Left cardiac atrium (tissue), 4 donors: ENCODE measurements at regions not wholly inside any gene's neighbourhood (a gene's known extent, or its start where the extent isn't known, plus 50 kb on each side); places are given as distances from the start of the nearest gene placed in this dataset.
A peak's percentile ranks its signal among the peaks of the same experiment; 100 is the strongest.

ENCODE experiments used
- ATAC-seq, 2 donors: fragments of 200-7000 bp; cut with Tn5 transposase; one replicate each; pipeline ENCODE4 v1.9.1; 2020; ENCODE audit warnings: mild to moderate bottlenecking in 2 of 2, moderate library complexity in 2 of 2
- DNase-seq: peaks from one replicate; pipeline ENCODE4 v3.0.0-alpha.2; 2020
- intact Hi-C, 2 donors: fragments of 100-400 bp; cut with DNase I; formaldehyde crosslinking; loops; one replicate each; pipeline versions ENCODE4 v1.14.1 to v1.15.1; 2022 to 2023
- donor health status: DM: no; HTN: yes; CAD: no.
- donor health status: DM: no; HTN: yes; CAD: no; lungs with severe emphysema.
- donor health status: DM: yes; HTN: yes; CAD: no.
- donor health status: Dilated cardiomyopathy.

- intact Hi-C loops = no loop called here
- ATAC-seq = no peak
- DNase-seq = no peak
Measured at GRCh38 chr18:24704946-24705630, 244.7 kb downstream of the HRH4 start.

DNA sequence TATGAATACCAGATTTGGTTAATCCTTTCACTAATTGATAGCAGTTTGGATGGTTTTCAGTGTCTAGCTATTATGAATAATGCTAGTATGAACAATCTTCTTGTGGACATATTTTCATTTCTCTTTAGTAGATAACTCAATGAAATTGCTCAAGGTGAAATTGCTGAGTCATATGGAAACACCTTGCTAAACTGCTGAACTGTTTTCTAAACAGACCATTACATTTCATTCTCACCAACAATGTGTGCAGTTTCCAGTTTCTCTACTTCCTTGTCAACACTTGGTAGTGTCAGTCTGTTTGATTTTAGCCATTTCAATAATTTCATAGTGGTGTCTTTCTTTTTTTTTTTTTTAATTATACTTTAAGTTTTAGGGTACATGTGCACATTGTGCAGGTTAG, 250.0 kb downstream of the HRH4 start:
- ATAC-seq (no peak), DNase-seq (no peak)
- intact Hi-C loops = no loop called here

GRCh38 chr18:24719791-24720190, 259.4 kb downstream of the HRH4 start:
- ATAC-seq = no peak
- intact Hi-C loops = loop anchor here in 1 of 2 donors (10.0 kb wide), 1 partner anchor 235 kb away; no protein-coding TSS in a partner anchor
- DNase-seq = no peak

DNA sequence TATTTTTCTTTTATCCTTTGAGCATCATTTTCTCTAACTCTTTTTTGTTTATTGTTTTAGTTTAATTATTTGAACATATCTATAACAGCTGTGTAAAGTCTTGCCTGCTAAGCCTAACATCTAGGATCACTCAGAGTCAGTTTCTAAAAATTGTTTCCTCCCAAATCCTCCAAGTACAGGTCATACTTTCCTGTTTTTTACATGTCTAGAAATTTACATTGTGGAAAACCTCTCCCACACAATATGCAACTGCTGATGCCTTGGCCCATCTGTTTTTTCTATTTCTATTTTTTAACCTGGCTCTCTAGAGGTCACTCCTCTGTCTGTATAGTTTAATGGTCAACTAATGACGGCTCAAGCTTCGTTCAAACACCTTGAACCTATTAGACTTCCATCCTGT, 261.0 kb downstream of the HRH4 start:
- DNase-seq (no peak), ATAC-seq (no peak)
- intact Hi-C loops = loop anchor here in 1 of 2 donors (10.0 kb wide), 1 partner anchor 237 kb away; no protein-coding TSS in a partner anchor

DNA sequence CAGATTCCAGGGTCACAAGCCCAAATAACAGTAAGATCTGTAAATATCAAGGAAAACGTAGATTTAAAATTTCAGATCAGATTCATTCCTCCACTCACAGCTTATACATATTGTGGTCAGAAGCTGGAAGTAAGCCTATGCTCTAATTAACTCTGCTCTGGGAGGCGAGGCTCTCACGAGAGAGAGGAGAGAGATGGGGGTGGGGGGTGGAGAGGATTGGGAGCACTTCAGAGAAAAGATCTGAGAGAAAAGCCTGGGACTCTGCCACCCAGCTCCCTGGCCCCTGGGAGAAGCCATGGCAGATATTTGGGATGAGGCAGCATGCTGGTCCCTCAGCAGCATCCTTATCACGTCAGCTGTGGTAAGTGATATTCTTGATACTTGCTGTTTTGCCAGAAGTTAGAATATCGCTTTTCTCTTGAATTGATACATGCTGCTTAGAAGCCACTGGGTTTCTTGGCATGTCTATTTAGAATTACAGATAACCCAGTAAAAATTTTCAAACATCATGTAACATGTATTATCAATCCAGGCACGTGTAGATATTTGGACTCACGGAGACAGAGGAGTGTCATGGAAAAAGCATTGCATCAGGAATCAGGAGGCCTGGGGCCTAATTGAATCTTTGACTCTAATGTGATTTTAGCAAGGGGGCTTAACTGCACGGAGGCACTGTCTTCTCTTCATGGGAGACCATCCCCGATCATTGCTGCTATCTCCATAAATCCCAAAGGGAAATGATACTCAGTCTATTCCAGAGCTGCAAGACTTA, 265.4 kb downstream of the HRH4 start:
- ATAC-seq = no peak
- intact Hi-C loops = loop anchor here (1.0 to 10.0 kb wide), 5 partner anchors 126 to 241 kb away; no protein-coding TSS in a partner anchor
- DNase-seq = no peak

GRCh38 chr18:24726727-24727492, 266.5 kb downstream of the HRH4 start:
- DNase-seq = peak; percentile 68
- intact Hi-C loops = loop anchor here (1.0 to 10.0 kb wide), 5 partner anchors 127 to 242 kb away; no protein-coding TSS in a partner anchor
- ATAC-seq = peak; percentile 70 to 79

DNA sequence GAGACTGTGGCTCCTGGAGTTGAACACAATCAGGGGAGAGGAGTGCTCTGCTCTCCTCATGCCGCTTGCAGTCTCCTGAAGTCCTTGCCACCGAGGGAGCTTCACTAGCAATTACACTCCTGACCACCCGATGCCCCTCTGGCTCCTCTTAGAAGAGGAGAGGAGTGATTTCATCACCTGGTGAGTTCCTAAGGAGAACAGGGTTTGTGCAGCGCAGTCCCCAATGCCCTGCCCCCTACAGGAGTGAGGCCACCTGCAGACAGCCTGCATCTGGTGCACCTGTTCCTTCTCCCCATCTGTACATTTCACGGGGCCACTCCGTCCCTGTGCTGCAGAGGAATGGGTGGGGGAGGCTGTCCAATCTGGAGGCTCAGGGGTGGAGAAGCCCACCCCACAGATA, 267.2 kb downstream of the HRH4 start:
- DNase-seq (no peak), ATAC-seq (no peak)
- intact Hi-C loops = loop anchor here (2.0 to 10.0 kb wide), 4 partner anchors 129 to 243 kb away; no protein-coding TSS in a partner anchor

DNA sequence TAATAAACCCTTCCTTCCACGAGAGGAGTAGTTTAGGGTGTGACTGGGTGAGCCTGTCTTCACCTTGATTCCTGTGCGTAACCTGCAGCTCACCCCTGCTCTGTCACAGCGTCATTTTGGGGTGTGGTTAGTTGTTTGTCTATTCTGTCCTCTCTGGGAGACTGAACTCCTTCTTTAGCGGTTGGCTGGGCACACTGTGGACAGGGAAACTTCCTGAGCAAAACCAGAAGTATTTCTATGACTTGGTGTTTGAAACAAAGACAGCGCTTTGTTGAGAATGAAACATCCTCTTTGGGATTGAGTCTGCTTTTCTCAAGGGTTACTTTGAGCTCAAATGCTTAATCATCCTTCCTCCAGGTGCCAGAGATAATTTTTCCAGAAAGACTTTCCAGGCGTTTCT, 270.7 kb downstream of the HRH4 start:
- intact Hi-C loops = no loop called here
- ATAC-seq (no peak), DNase-seq (no peak)

- ATAC-seq = peak in 1 of 2 donors; percentile 68
- no peak for DNase-seq
- intact Hi-C loops = no loop called here
Measured at GRCh38 chr18:24731981-24732380, 271.5 kb downstream of the HRH4 start.

DNA sequence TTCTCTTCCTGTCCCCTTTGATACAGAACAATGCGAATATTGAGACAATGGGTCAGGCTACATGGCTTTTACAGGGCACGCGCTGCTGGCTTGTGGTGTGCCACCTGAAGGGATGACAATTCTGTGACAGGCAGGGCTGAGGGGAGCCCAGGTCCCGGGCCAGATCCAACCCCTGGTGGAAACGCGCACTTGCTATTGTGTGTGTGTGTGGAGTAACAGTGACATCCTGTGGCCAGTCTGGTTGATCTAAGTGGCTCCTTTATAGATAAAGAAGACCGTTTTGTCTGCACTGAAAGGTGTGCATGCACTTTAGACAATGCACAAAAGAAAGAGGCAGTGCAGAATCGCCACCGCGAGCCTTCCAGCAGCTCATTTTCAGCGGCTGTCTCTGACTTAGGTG, 273.6 kb downstream of the HRH4 start:
- DNase-seq (no peak), ATAC-seq (peak; percentile 48 to 55)
- intact Hi-C loops = no loop called here

DNA sequence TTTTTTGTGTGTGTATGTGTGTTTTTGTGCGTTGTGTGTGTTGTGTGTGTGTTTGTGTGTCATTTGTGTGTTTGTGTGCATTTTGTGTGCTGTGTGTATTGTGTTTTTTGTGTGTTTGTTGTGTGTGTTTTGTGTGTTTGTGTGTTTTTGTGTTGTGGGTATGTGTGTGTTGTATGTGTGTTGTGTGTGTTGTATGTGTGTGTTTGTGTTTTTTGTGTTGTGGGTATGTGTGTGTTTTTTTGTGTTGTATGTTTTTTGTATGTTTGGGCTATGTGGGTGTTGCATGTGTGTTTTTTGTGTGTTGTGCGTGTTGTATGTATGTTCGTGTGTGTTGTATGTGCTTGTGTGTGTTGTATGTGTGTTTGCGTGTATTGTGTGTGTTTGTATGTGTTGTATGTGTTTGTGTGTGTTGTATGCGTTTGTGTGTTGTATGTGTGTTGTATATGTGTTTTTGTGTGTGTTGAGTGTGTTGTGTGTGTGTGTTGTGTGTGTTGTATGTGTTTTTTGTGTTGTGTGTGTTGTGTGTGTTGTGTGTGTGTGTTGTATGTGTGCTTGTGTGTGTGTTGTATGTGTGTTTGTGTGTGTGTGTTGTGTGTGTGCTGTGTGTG, 275.3 kb downstream of the HRH4 start:
- no peak for ATAC-seq
- DNase-seq = no peak
- intact Hi-C loops = no loop called here

DNA sequence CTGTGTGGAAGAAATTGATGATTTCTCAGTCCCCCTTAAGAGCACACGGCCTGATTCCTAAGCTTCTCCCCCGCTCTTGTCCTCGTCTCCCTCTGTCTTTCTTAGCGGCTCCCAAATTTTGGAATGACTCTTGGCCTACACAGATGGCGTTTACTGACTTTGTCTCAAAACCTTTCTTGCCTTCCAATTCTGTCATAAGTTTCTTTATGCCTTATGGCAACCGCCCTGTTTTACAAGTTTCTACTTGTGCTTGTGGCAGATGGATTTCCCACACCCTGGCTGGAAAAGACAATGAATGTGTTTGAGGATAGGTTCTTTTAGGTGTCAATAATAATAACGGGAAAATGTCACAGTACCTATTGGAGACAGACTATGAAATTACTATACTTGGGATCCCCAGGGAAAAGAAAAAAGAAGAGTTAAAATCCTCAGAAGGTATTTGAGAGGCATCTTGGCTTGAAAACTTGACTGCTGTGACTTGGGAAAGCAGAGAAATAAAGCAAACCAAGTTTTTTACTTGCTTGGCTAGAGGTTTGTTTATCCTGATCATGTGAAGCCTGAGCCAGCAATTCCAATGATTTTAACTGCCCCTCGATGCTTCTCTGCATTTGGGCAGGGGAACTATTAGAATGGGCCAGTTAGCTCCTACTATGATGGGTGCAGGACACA, 276.4 kb downstream of the HRH4 start:
- DNase-seq (no peak), ATAC-seq (no peak)
- intact Hi-C loops = no loop called here

GRCh38 chr18:24740829-24741228, 280.4 kb downstream of the HRH4 start:
- intact Hi-C loops = no loop called here
- DNase-seq = no peak
- no peak for ATAC-seq

- no peak for ATAC-seq
- intact Hi-C loops = no loop called here
Measured at GRCh38 chr18:24741321-24741720, 280.9 kb downstream of the HRH4 start.

GRCh38 chr18:24741965-24742724, 281.7 kb downstream of the HRH4 start:
- DNase-seq (no peak), ATAC-seq (peak in 1 of 2 donors; percentile 68)
- intact Hi-C loops = no loop called here

More at GRCh38 chr18:24741321-24741720, 280.9 kb downstream of the HRH4 start:
- no peak for DNase-seq

DNA sequence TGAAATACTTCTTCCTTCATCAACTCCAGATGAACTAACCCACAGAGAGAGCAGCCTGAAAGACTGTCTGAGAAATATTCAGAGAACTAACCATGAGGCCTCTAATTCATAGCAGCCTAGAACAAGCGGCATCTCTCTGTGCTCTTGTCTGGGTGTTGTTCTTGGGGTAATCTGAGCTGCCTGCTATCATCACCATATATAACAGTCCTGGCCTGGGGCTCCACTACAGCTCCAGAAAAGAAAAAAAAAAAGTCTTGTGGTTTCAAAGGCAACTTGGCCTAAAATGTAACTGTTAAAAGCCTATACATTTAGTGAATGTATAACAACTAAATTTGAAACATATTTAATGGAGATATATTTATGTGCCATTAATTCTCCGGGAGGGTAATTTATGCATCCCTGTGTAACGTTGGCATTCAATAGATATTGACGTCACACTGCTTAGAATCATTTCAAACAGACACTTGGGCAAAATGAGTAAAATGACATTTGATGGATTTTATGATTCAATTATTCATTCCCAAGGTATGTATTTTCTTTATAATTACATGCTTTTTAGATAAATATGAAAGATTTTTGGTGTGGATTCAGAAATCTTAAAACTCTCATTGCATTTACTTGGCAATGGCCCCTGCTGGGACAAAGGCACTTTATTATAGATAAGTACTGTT, 294.3 kb downstream of the HRH4 start:
- DNase-seq = no peak
- ATAC-seq = no peak
- intact Hi-C loops = no loop called here

DNA sequence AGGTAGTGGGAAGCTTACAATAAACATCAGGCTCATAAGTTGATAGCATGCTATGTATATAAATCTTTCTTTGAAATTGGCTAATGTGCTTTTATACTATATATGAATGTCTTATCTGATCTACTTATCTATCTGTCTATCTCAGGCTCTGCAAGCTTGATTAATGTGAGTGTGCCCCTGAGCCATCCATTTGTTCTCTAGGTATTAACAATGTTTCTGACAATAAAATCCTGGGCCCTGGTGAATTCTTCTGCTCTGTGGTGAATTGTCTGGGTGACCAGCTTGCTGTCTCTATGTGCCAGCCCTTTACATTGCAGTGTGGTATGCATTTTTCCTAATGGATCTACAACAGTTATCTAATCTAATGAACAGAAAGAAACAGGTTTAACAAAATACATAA, 295.9 kb downstream of the HRH4 start:
- intact Hi-C loops = no loop called here
- ATAC-seq (no peak), DNase-seq (no peak)

DNA sequence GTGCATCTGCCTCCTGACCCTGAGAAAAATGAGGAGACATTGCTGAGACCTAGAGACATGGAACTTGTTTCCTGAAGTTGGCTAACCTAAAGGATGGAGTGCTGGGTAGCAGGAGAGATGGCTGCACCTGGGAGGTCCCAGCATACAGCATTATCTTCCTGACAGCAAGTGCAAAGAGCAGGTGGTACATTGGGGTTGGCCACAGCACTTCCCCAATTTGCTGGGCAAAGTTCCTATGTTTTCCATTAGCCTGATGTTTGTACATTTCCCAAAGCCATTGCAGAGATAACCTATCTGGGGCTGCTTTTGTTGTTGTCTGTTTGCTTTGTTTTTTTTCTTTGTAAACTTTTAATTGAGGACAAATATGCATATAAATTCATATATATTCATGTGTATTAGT, 296.7 kb downstream of the HRH4 start:
- intact Hi-C loops = no loop called here
- ATAC-seq = no peak

More for the DNA sequence above, 296.7 kb downstream of the HRH4 start:
- no peak for DNase-seq
